ENCODE measurements at regions not wholly inside any gene's neighbourhood (a gene's known extent, or its start where the extent isn't known, plus 50 kb on each side); places are given as distances from the start of the nearest gene placed in this dataset.

DNA sequence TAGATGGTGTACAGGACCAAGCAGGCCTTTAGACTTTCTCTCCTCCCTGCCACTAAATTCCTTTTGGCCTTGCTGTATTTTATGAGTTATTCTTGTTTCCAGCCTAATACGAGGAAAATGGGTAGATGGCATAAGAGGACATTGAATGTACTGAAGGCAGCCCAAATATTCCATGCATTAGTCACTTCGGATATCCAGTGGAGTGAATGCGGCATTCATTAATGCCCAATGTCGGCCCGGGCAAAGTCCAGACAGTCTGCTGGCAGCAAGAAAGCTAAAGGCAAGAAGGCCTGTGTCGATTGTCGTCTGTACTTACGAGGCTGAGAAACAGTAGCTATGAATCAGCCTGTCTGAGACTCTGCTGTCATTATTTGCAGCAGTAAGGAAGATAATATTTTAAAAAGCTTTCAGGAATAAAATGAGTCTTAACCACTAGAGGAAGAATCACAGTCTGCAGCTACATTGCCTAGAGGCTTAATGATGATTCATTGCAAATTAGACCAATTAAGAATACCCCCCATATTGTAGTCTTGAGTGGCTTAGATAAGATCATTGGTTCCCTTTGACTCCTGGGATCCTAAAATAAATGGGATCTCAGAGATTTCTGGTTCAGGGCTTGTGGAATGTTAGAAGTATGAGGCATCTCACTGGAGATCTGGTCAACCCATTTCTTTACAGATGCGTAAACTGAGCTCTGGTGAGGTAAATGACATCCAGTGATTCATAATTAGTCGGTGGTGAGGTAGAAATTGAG, 534.1 kb upstream of the JAG1 start:
- TF ChIP-seq, protein P1, sequence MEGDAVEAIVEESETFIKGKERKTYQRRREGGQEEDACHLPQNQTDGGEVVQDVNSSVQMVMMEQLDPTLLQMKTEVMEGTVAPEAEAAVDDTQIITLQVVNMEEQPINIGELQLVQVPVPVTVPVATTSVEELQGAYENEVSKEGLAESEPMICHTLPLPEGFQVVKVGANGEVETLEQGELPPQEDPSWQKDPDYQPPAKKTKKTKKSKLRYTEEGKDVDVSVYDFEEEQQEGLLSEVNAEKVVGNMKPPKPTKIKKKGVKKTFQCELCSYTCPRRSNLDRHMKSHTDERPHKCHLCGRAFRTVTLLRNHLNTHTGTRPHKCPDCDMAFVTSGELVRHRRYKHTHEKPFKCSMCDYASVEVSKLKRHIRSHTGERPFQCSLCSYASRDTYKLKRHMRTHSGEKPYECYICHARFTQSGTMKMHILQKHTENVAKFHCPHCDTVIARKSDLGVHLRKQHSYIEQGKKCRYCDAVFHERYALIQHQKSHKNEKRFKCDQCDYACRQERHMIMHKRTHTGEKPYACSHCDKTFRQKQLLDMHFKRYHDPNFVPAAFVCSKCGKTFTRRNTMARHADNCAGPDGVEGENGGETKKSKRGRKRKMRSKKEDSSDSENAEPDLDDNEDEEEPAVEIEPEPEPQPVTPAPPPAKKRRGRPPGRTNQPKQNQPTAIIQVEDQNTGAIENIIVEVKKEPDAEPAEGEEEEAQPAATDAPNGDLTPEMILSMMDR (IDR thresholded peaks at IDR 0.05; ENCODE audit: poor library complexity, severe bottlenecking): no peak
- no peak for TF ChIP-seq POLR2AphosphoS5 (IDR thresholded peaks at IDR 0.05)
- TF ChIP-seq TAF1 (IDR thresholded peaks at IDR 0.05; ENCODE audit: low read depth): no peak
- no peak for TF ChIP-seq EZH2 (IDR thresholded peaks at IDR 0.05; ENCODE audit: borderline replicate concordance, insufficient read depth, low read length, poor library complexity, severe bottlenecking)
- no peak for TF ChIP-seq EP300 (conservative IDR thresholded peaks at IDR 0.05; ENCODE audit: poor library complexity, severe bottlenecking)

All from neural cell (in vitro differentiated cells).